ENCODE measurements at regions not wholly inside any gene's neighbourhood (a gene's known extent, or its start where the extent isn't known, plus 50 kb on each side); places are given as distances from the start of the nearest gene placed in this dataset.

GRCh38 chr7:19508821-19509220 lies 200.0 kb downstream of the POLR1F start:
- H3K27me3 Mint-ChIP-seq (ENCODE audit: low read depth), result no peaks in the 10 kb centered on the region
- H3K36me3 Mint-ChIP-seq (ENCODE audit: low read depth), result no peaks in the 10 kb centered on the region
- TF ChIP-seq CTCF (IDR thresholded peaks at IDR 0.05; ENCODE audit: unreplicated experiment in 3 of 3), result no peak
- no peaks in the 10 kb centered on the region for H3K9me3 Mint-ChIP-seq
- peaks cover 6% of the 10 kb centered on the region for H3K4me1 Mint-ChIP-seq
- peak overlapping the region in 2 of 3 experiments; percentile 2 to 76 for H3K27ac Mint-ChIP-seq
- H3K4me3 Mint-ChIP-seq, result no peak overlapping the region

GRCh38 chr7:19508124-19508523 lies 200.7 kb downstream of the POLR1F start:
- Mint-ChIP-seq H3K4me1 (peaks cover 6% of the 10 kb centered on the region), H3K4me3 (no peak overlapping the region), H3K9me3 (no peaks in the 10 kb centered on the region), H3K27me3 (ENCODE audit: low read depth) (no peaks in the 10 kb centered on the region), H3K36me3 (ENCODE audit: low read depth) (no peaks in the 10 kb centered on the region), H3K27ac (no peak overlapping the region)
- no peak for TF ChIP-seq CTCF (IDR thresholded peaks at IDR 0.05; ENCODE audit: unreplicated experiment in 3 of 3)

GRCh38 chr7:19491821-19492452 lies 216.9 kb downstream of the POLR1F start:
- TF ChIP-seq CTCF (IDR thresholded peaks at IDR 0.05; ENCODE audit: unreplicated experiment in 3 of 3), result peak; percentile 45 to 61 (median 48)
- H3K27me3 Mint-ChIP-seq (ENCODE audit: low read depth), result no peaks in the 10 kb centered on the region
- H3K4me3 Mint-ChIP-seq, result no peak overlapping the region
- H3K4me1 Mint-ChIP-seq, result no peaks in the 10 kb centered on the region
- H3K27ac Mint-ChIP-seq, result no peak overlapping the region
- peaks cover 6% of the 10 kb centered on the region for H3K9me3 Mint-ChIP-seq
- H3K36me3 Mint-ChIP-seq (ENCODE audit: low read depth), result no peaks in the 10 kb centered on the region

- H3K36me3 Mint-ChIP-seq (ENCODE audit: low read depth), result no peaks in the 10 kb centered on the region
- H3K4me3 Mint-ChIP-seq, result no peak overlapping the region
- no peak overlapping the region for H3K27ac Mint-ChIP-seq
- TF ChIP-seq CTCF (IDR thresholded peaks at IDR 0.05; ENCODE audit: unreplicated experiment in 3 of 3), result no peak
- H3K4me1 Mint-ChIP-seq, result no peaks in the 10 kb centered on the region
- H3K9me3 Mint-ChIP-seq, result peaks cover 7% of the 10 kb centered on the region
- no peaks in the 10 kb centered on the region for H3K27me3 Mint-ChIP-seq (ENCODE audit: low read depth)
Observed at GRCh38 chr7:19491371-19491770, 217.5 kb downstream of the POLR1F start.

GRCh38 chr7:19489162-19489820 lies 219.5 kb downstream of the POLR1F start:
- Mint-ChIP-seq H3K9me3 (peaks cover 7% of the 10 kb centered on the region), H3K27me3 (ENCODE audit: low read depth) (no peaks in the 10 kb centered on the region), H3K4me3 (no peak overlapping the region), H3K4me1 (no peaks in the 10 kb centered on the region), H3K36me3 (ENCODE audit: low read depth) (no peaks in the 10 kb centered on the region), H3K27ac (no peak overlapping the region)
- TF ChIP-seq CTCF (IDR thresholded peaks at IDR 0.05; ENCODE audit: unreplicated experiment in 3 of 3), result no peak

GRCh38 chr7:19488056-19488455 lies 220.8 kb downstream of the POLR1F start:
- Mint-ChIP-seq H3K27me3 (ENCODE audit: low read depth) (no peaks in the 10 kb centered on the region), H3K27ac (no peak overlapping the region)
- no peak for TF ChIP-seq CTCF (IDR thresholded peaks at IDR 0.05; ENCODE audit: unreplicated experiment in 3 of 3)

More at GRCh38 chr7:19488056-19488455, 220.8 kb downstream of the POLR1F start:
- Mint-ChIP-seq H3K4me3 (no peak overlapping the region), H3K9me3 (peaks cover 7% of the 10 kb centered on the region), H3K4me1 (no peaks in the 10 kb centered on the region), H3K36me3 (ENCODE audit: low read depth) (no peaks in the 10 kb centered on the region)
